CD14-positive monocyte (primary cell): ENCODE measurements at regions not wholly inside any gene's neighbourhood (a gene's known extent, or its start where the extent isn't known, plus 50 kb on each side); places are given as distances from the start of the nearest gene placed in this dataset.

ENCODE experiments used
- DNase-seq, 3 donors: peaks; one replicate each; pipeline ENCODE4 v3.0.0-alpha.2; 2011 to 2022
- H2AFZ ChIP-seq: 2 replicates; pipeline ENCODE4 v1.6.0; 2012; ENCODE audit warnings: mild to moderate bottlenecking, low read depth, low read length, inconsistent platforms; ENCODE audit not compliant: insufficient read depth, poor library complexity, severe bottlenecking
- H3K27ac ChIP-seq, 2 donors: 1 replicate in 1 of 2; 2 replicates in 1 of 2; pipeline ENCODE4 v1.5.1; 2012 to 2013; ENCODE audit warnings: low read length in 2 of 2, control low read depth in 1 of 2, inconsistent platforms in 1 of 2, low read depth in 1 of 2, mild to moderate bottlenecking in 1 of 2
- H3K27me3 ChIP-seq, 2 donors: one replicate each; pipeline versions ENCODE4 v1.6.0 to v1.6.1; 2011 to 2013; ENCODE audit warnings: low read length in 2 of 2; ENCODE audit not compliant: control insufficient read depth in 2 of 2, insufficient read depth in 2 of 2
- H3K36me3 ChIP-seq, 2 donors: replicated peaks in 1 of 2; 1 replicate in 1 of 2; 2 replicates in 1 of 2; pipeline versions ENCODE4 v1.5.1 to v1.6.1; 2012 to 2013; ENCODE audit warnings: low read length in 2 of 2, control low read depth in 1 of 2, inconsistent platforms in 1 of 2, mild to moderate bottlenecking in 1 of 2; ENCODE audit not compliant: insufficient read depth in 2 of 2, control insufficient read depth in 1 of 2
- H3K4me1 ChIP-seq, 2 donors: 1 replicate in 1 of 2; 2 replicates in 1 of 2; pipeline versions ENCODE4 v1.5.1 to v1.6.1; 2012 to 2013; ENCODE audit warnings: low read length in 2 of 2, control low read depth in 1 of 2, inconsistent platforms in 1 of 2, mild to moderate bottlenecking in 1 of 2, moderate library complexity in 1 of 2; ENCODE audit not compliant: insufficient read depth in 2 of 2, control insufficient read depth in 1 of 2
- H3K4me2 ChIP-seq: replicated peaks from 2 replicates; pipeline ENCODE3; 2012; ENCODE audit warnings: low read length, moderate library complexity, mild to moderate bottlenecking; ENCODE audit not compliant: poor library complexity, severe bottlenecking; ENCODE audit errors: extremely low read depth
- H3K4me3 ChIP-seq, 3 experiments: fragments of 200-600 bp in 1 of 3; sonication (generic) in 1 of 3; replicated peaks in 1 of 3; 1 replicate in 2 of 3; 2 replicates in 1 of 3; pipeline ENCODE4 v1.5.1; 2011 to 2013; ENCODE audit warnings: low read length in 3 of 3, mild to moderate bottlenecking in 3 of 3, control low read depth in 2 of 3, low read depth in 2 of 3, inconsistent platforms in 1 of 3, moderate library complexity in 1 of 3
- H3K79me2 ChIP-seq: 2 replicates; pipeline ENCODE4 v1.6.0; 2012; ENCODE audit warnings: mild to moderate bottlenecking, control low read depth, inconsistent platforms, low read length, moderate library complexity; ENCODE audit not compliant: insufficient read depth
- H3K9ac ChIP-seq: 2 replicates; pipeline ENCODE4 v1.6.0; 2017; ENCODE audit warnings: low read length, mild to moderate bottlenecking; ENCODE audit not compliant: insufficient read depth, poor library complexity, severe bottlenecking
- H3K9me3 ChIP-seq, 2 donors: replicated peaks in 1 of 2; 1 replicate in 1 of 2; 2 replicates in 1 of 2; pipeline versions ENCODE4 v1.5.1 to v1.6.1; 2012 to 2013; ENCODE audit warnings: low read length in 2 of 2, control low read depth in 1 of 2; ENCODE audit not compliant: control insufficient read depth in 1 of 2, insufficient read depth in 1 of 2
- H4K20me1 ChIP-seq: 2 replicates; pipeline ENCODE4 v1.6.0; 2012; ENCODE audit warnings: mild to moderate bottlenecking, low read length, control low read depth, moderate library complexity; ENCODE audit not compliant: insufficient read depth
- H3K27ac Mint-ChIP-seq, 7 donors: one replicate each; pipeline ENCODE4 v1.8.0; 2020; ENCODE audit warnings: mild to moderate bottlenecking in 7 of 7, mixed read lengths in 7 of 7, moderate library complexity in 6 of 7, inconsistent platforms in 2 of 7
- H3K27me3 Mint-ChIP-seq, 3 donors: one replicate each; pipeline ENCODE4 v1.8.0; 2021 to 2022; ENCODE audit warnings: low read depth in 3 of 3, mild to moderate bottlenecking in 3 of 3, mixed read lengths in 3 of 3, moderate library complexity in 3 of 3, inconsistent platforms in 1 of 3
- H3K36me3 Mint-ChIP-seq, 2 donors: one replicate each; pipeline ENCODE4 v1.8.0; 2020; ENCODE audit warnings: mixed read lengths in 2 of 2, inconsistent platforms in 1 of 2, mild to moderate bottlenecking in 1 of 2
- H3K4me1 Mint-ChIP-seq: one replicate; pipeline ENCODE4 v1.8.0; 2020; ENCODE audit warnings: mild to moderate bottlenecking, mixed read lengths
- H3K4me3 Mint-ChIP-seq, 2 donors: one replicate each; pipeline ENCODE4 v1.8.0; 2020; ENCODE audit warnings: mild to moderate bottlenecking in 2 of 2, mixed read lengths in 2 of 2, moderate library complexity in 1 of 2
- H3K9me3 Mint-ChIP-seq, 7 donors: one replicate each; pipeline ENCODE4 v1.8.0; 2020 to 2022; ENCODE audit warnings: mixed read lengths in 7 of 7, mild to moderate bottlenecking in 6 of 7, moderate library complexity in 6 of 7, inconsistent platforms in 2 of 7
- CTCF ChIP-seq: fragments of 200-600 bp; IDR thresholded peaks from one replicate; pipeline ENCODE4 v1.8.0; 2022; ENCODE audit warnings: antibody characterized with exemption, mild to moderate bottlenecking
- WGBS: methylation state at CpG from one replicate; pipeline ENCODE4 v1.1.5; 2013; ENCODE audit warnings: missing lambda C conversion rate; ENCODE audit not compliant: insufficient coverage; 5-methylcytosine and 5-hydroxymethylcytosine counted together
- intact Hi-C, 2 donors: fragments of 100-400 bp; cut with micrococcal nuclease; formaldehyde crosslinking; loops; one replicate each; pipeline versions ENCODE4 v1.15.0 to v1.15.1; 2023

- H3K9ac ChIP-seq: no peak overlapping the region
- peaks cover 32 to 40% of the 10 kb centered on the region in 2 donors for H3K9me3 ChIP-seq
- H3K4me3 ChIP-seq: no peak overlapping the region
- H3K36me3 ChIP-seq: no peaks in the 10 kb centered on the region
- H2AFZ ChIP-seq: no peak overlapping the region
- DNase-seq: no peak
- intact Hi-C loops: no loop called here
- Mint-ChIP-seq H3K4me3 (no peak overlapping the region), H3K9me3 (peaks cover 19 to 50% (median 28%) of the 10 kb centered on the region in 7 donors), H3K27me3 (peaks cover 0 to 2% (median 0%) of the 10 kb centered on the region in 3 donors), H3K4me1 (no peaks in the 10 kb centered on the region), H3K27ac (no peak overlapping the region), H3K36me3 (no peaks in the 10 kb centered on the region)
- no peaks in the 10 kb centered on the region for H3K27me3 ChIP-seq
- H4K20me1 ChIP-seq: no peaks in the 10 kb centered on the region
- no peak overlapping the region for H3K27ac ChIP-seq
- H3K79me2 ChIP-seq: no peaks in the 10 kb centered on the region
- WGBS: 100% methylated on average over 3 of the region's 6 CpGs
- H3K4me1 ChIP-seq: no peaks in the 10 kb centered on the region
- H3K4me2 ChIP-seq: no peak overlapping the region
- no peak for TF ChIP-seq CTCF
Observed at GRCh38 chr13:29654384-29654783, 58.9 kb upstream of the SLC7A1 start.

GRCh38 chr13:29648760-29649159 lies 53.3 kb upstream of the SLC7A1 start:
- Histone ChIP-seq H3K36me3 (no peaks in the 10 kb centered on the region), H2AFZ (no peak overlapping the region), H3K79me2 (no peaks in the 10 kb centered on the region), H3K27me3 (peaks cover 0 to 4% of the 10 kb centered on the region in 2 donors), H4K20me1 (no peaks in the 10 kb centered on the region), H3K4me1 (no peaks in the 10 kb centered on the region), H3K9ac (no peak overlapping the region), H3K4me3 (no peak overlapping the region), H3K4me2 (no peak overlapping the region), H3K9me3 (peaks cover 1 to 4% of the 10 kb centered on the region in 2 donors), H3K27ac (no peak overlapping the region)
- H3K4me3 Mint-ChIP-seq: no peak overlapping the region
- H3K36me3 Mint-ChIP-seq: no peaks in the 10 kb centered on the region
- no CpG with 5 or more reads among the region's 2 CpGs for WGBS
- TF ChIP-seq CTCF: no peak
- H3K9me3 Mint-ChIP-seq: peaks cover 0 to 9% (median 7%) of the 10 kb centered on the region in 7 donors
- peaks cover 0 to 7% (median 0%) of the 10 kb centered on the region in 3 donors for H3K27me3 Mint-ChIP-seq
- H3K4me1 Mint-ChIP-seq: no peaks in the 10 kb centered on the region
- DNase-seq: no peak
- intact Hi-C loops: no loop called here
- H3K27ac Mint-ChIP-seq: no peak overlapping the region
